Calu3 (cell line): ENCODE measurements at regions not wholly inside any gene's neighbourhood (a gene's known extent, or its start where the extent isn't known, plus 50 kb on each side); places are given as distances from the start of the nearest gene placed in this dataset.
"Not testable (repeated sequence)": the region's sequence is repeated elsewhere in the genome, so short reads cannot be mapped to it uniquely, and the experiment has no call there.

Experiments
- BruUV-seq: library from RNA; stranded (reverse); fragments of 400-500 nt; replicated peaks from 2 replicates; lab custom pipeline; 2021; lab: Mats Ljungman, UMichigan
- CTCF ChIA-PET: fragments of 300-600 bp; sonication (Branson Sonifier 250); formaldehyde crosslinking; loops from one replicate; lab custom pipeline; 2022; ENCODE audit warnings: antibody characterized with exemption; lab: Charles Lee
- DNase-seq: peaks from one replicate; pipeline ENCODE4 v3.0.0; 2022
- H3K27ac Mint-ChIP-seq: one replicate; pipeline ENCODE4 v1.8.0; 2022; ENCODE audit warnings: mixed read lengths; ENCODE audit not compliant: unreplicated experiment
- H3K27me3 Mint-ChIP-seq: one replicate; pipeline ENCODE4 v1.8.0; 2022; ENCODE audit warnings: mixed read lengths; ENCODE audit not compliant: unreplicated experiment
- H3K36me3 Mint-ChIP-seq: one replicate; pipeline ENCODE4 v1.8.0; 2022; ENCODE audit warnings: mild to moderate bottlenecking, moderate library complexity, mixed read lengths; ENCODE audit not compliant: insufficient read depth, unreplicated experiment
- H3K4me1 Mint-ChIP-seq: one replicate; pipeline ENCODE4 v1.8.0; 2022; ENCODE audit warnings: mild to moderate bottlenecking, low read depth, mixed read lengths; ENCODE audit not compliant: unreplicated experiment
- H3K4me3 Mint-ChIP-seq: one replicate; pipeline ENCODE4 v1.8.0; 2022; ENCODE audit warnings: mild to moderate bottlenecking, low read depth, moderate library complexity, mixed read lengths; ENCODE audit not compliant: unreplicated experiment
- H3K9me3 Mint-ChIP-seq: one replicate; pipeline ENCODE4 v1.8.0; 2022; ENCODE audit warnings: low read depth, mixed read lengths; ENCODE audit not compliant: unreplicated experiment
- intact Hi-C: fragments of 100-400 bp; cut with micrococcal nuclease; formaldehyde crosslinking; loops from one replicate; pipeline ENCODE4 v1.10.0; 2022; ENCODE audit not compliant: unreplicated experiment
- TF ChIP-seq, protein P1 (sequence below): fragments of 200-600 bp; IDR thresholded peaks from one replicate; pipeline ENCODE4 v1.8.0; 2022; ENCODE audit warnings: antibody characterized with exemption; ENCODE audit not compliant: unreplicated experiment

DNA sequence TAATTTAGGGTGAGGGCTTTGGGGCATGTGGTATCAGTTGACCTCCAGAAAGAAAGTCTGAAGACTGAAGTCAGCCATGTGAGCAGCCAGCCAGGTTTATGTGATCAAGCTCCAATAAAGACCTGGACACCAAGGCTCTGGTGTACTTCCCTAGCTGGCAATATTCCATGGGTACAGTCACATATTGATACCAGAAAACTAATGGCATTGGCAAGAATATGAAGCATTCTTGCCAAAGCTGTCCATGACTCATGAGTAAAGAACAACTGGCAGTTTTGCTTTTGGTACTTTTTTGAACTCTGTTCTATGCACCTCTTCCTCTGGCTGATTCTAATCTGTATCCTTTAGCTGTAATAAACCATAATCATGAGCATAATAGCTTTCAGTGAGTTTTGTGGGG lies 415.3 kb upstream of the CAMK1G start:
- H3K4me3 Mint-ChIP-seq = no peak overlapping the region
- no peaks in the 10 kb centered on the region for H3K4me1 Mint-ChIP-seq
- no peak for DNase-seq
- BruUV-seq = no TSS peak
- H3K36me3 Mint-ChIP-seq = no peaks in the 10 kb centered on the region
- intact Hi-C loops = no loop called here
- TF ChIP-seq, protein P1, sequence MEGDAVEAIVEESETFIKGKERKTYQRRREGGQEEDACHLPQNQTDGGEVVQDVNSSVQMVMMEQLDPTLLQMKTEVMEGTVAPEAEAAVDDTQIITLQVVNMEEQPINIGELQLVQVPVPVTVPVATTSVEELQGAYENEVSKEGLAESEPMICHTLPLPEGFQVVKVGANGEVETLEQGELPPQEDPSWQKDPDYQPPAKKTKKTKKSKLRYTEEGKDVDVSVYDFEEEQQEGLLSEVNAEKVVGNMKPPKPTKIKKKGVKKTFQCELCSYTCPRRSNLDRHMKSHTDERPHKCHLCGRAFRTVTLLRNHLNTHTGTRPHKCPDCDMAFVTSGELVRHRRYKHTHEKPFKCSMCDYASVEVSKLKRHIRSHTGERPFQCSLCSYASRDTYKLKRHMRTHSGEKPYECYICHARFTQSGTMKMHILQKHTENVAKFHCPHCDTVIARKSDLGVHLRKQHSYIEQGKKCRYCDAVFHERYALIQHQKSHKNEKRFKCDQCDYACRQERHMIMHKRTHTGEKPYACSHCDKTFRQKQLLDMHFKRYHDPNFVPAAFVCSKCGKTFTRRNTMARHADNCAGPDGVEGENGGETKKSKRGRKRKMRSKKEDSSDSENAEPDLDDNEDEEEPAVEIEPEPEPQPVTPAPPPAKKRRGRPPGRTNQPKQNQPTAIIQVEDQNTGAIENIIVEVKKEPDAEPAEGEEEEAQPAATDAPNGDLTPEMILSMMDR = no peak
- CTCF ChIA-PET = no interaction called here
- no peaks in the 10 kb centered on the region for H3K27me3 Mint-ChIP-seq
- H3K9me3 Mint-ChIP-seq = peaks cover 9% of the 10 kb centered on the region
- H3K27ac Mint-ChIP-seq = no peak overlapping the region

DNA sequence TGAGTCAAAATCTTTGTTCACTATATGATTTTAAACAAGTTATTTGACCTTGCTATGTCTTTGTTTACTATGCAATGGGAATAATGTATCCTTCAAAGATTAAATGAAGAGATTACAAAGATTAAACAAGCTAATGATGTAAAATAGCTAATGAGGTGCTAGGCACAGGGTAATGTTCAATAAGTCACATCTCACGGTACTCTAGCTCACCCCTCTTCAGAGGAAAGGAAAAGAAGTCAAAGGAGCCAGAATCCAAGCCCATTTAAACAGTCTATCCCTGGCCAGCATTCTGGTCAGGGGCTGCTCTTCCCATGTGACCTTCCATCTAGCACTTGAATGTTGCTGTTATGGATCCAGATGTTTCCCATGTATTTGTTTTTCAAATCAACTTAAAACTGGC lies 412.4 kb upstream of the CAMK1G start:
- Mint-ChIP-seq H3K4me3 (no peak overlapping the region), H3K27me3 (no peaks in the 10 kb centered on the region), H3K27ac (no peak overlapping the region), H3K36me3 (no peaks in the 10 kb centered on the region), H3K9me3 (peaks cover 13% of the 10 kb centered on the region), H3K4me1 (no peaks in the 10 kb centered on the region)
- no peak for DNase-seq
- intact Hi-C loops = no loop called here
- no TSS peak for BruUV-seq
- TF ChIP-seq, protein P1 = no peak
- CTCF ChIA-PET = no interaction called here

- BruUV-seq = no TSS peak
Observed at GRCh38 chr1:209172286-209172685, 411.2 kb upstream of the CAMK1G start.

DNA sequence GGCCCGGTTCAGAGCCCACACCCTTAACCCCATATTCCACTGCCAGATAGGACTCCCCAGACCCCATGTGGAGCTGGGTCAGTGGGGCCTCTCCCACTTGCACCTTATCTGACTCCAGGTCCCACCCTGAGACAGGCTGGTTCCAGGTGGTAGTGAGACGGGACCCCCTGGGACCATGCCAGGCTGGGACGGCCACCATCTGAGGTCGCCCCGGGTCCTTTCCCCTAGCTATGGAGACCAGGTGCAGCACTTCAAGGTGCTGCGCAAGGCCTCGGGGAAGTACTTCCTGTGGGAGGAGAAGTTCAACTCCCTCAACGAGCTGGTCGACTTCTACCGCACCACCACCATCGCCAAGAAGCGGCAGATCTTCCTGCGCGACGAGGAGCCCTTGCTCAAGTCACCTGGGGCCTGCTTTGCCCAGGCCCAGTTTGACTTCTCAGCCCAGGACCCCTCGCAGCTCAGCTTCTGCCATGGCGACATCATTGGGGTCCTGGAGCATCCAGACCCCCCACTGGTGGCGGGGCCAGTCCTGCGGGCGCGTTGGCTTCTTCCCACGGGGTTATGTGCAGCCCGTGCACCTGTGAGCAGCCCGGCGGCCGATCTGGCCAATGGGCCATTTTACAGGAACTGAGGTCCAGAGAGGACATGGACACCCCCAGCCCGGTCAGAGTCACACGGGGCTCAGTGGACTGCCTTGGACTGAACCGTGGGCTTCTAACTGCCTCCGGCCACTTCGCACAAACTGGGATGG lies 410.5 kb upstream of the CAMK1G start:
- intact Hi-C loops, BruUV-seq, H3K4me3 Mint-ChIP-seq, H3K27me3 Mint-ChIP-seq, DNase-seq, H3K36me3 Mint-ChIP-seq, H3K4me1 Mint-ChIP-seq, H3K27ac Mint-ChIP-seq, CTCF ChIA-PET: not testable (repeated sequence)
- peaks cover 13% of the 10 kb centered on the region for H3K9me3 Mint-ChIP-seq

More at GRCh38 chr1:209172286-209172685, 411.2 kb upstream of the CAMK1G start:
- H3K9me3 Mint-ChIP-seq = peaks cover 13% of the 10 kb centered on the region
- no peak for DNase-seq
- H3K4me1 Mint-ChIP-seq = no peaks in the 10 kb centered on the region
- H3K27ac Mint-ChIP-seq = no peak overlapping the region
- intact Hi-C loops = no loop called here
- H3K4me3 Mint-ChIP-seq = no peak overlapping the region
- TF ChIP-seq, protein P1 = no peak
- CTCF ChIA-PET = interaction anchor here (0.7 kb wide), 1 partner anchor 369 kb away, joined by 9 read pairs; no protein-coding TSS in a partner anchor
- H3K36me3 Mint-ChIP-seq = no peaks in the 10 kb centered on the region
- no peaks in the 10 kb centered on the region for H3K27me3 Mint-ChIP-seq

GRCh38 chr1:209173796-209174195 lies 409.7 kb upstream of the CAMK1G start:
- CTCF ChIA-PET, H3K27ac Mint-ChIP-seq, H3K9me3 Mint-ChIP-seq, H3K4me3 Mint-ChIP-seq, H3K36me3 Mint-ChIP-seq, H3K27me3 Mint-ChIP-seq, H3K4me1 Mint-ChIP-seq, BruUV-seq, intact Hi-C loops, DNase-seq: not testable (repeated sequence)
